ENCODE measurements at regions not wholly inside any gene's neighbourhood (a gene's known extent, or its start where the extent isn't known, plus 50 kb on each side); places are given as distances from the start of the nearest gene placed in this dataset.

DNA sequence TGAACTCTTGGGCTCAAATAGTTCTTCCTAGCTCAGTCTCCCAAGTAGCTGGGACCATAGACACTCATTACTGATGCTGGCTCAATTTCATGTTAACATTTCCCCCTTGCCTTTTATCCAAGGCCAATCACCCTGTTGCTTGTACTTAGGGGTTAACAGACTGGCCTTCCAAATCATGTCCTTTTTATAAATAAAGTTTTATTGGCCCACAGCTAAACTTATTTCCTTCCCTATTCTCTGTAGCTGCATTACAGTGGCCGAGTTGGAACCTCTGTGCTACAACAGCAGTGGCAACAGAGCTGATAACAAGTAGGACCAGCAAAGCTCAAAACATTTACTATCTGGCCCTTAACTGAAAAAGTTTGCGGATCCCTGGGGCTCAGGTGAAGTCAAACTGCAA, 109.8 kb downstream of the ZFP64 start:
- TF ChIP-seq EP300 (IDR thresholded peaks at IDR 0.05; ENCODE audit: borderline replicate concordance in 1 of 2, low read depth in 2 of 2, low read length in 2 of 2) (no peak), EZH2 (IDR thresholded peaks at IDR 0.05; ENCODE audit: low read depth, low read length, severe bottlenecking) (no peak), POLR2A (IDR thresholded peaks at IDR 0.05; ENCODE audit: control extremely low read depth in 1 of 2, low read depth in 2 of 2, low read length in 2 of 2) (no peak), SIN3A (conservative IDR thresholded peaks at IDR 0.05 in 1 of 2, IDR thresholded peaks at IDR 0.05 in 1 of 2; ENCODE audit: low read depth in 1 of 2, low read length in 2 of 2) (no peak), CHD2 (IDR thresholded peaks at IDR 0.05; ENCODE audit: low read length) (no peak), SUZ12 (IDR thresholded peaks at IDR 0.05; ENCODE audit: low read length) (no peak), JUN (IDR thresholded peaks at IDR 0.05; ENCODE audit: low read depth, low read length) (no peak)
- TF ChIP-seq, protein P1, sequence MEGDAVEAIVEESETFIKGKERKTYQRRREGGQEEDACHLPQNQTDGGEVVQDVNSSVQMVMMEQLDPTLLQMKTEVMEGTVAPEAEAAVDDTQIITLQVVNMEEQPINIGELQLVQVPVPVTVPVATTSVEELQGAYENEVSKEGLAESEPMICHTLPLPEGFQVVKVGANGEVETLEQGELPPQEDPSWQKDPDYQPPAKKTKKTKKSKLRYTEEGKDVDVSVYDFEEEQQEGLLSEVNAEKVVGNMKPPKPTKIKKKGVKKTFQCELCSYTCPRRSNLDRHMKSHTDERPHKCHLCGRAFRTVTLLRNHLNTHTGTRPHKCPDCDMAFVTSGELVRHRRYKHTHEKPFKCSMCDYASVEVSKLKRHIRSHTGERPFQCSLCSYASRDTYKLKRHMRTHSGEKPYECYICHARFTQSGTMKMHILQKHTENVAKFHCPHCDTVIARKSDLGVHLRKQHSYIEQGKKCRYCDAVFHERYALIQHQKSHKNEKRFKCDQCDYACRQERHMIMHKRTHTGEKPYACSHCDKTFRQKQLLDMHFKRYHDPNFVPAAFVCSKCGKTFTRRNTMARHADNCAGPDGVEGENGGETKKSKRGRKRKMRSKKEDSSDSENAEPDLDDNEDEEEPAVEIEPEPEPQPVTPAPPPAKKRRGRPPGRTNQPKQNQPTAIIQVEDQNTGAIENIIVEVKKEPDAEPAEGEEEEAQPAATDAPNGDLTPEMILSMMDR (IDR thresholded peaks at IDR 0.05; ENCODE audit: control extremely low read depth in 1 of 3, insufficient read depth in 1 of 3, low read depth in 1 of 3, low read length in 3 of 3): no peak
- TF ChIP-seq, protein P2, sequence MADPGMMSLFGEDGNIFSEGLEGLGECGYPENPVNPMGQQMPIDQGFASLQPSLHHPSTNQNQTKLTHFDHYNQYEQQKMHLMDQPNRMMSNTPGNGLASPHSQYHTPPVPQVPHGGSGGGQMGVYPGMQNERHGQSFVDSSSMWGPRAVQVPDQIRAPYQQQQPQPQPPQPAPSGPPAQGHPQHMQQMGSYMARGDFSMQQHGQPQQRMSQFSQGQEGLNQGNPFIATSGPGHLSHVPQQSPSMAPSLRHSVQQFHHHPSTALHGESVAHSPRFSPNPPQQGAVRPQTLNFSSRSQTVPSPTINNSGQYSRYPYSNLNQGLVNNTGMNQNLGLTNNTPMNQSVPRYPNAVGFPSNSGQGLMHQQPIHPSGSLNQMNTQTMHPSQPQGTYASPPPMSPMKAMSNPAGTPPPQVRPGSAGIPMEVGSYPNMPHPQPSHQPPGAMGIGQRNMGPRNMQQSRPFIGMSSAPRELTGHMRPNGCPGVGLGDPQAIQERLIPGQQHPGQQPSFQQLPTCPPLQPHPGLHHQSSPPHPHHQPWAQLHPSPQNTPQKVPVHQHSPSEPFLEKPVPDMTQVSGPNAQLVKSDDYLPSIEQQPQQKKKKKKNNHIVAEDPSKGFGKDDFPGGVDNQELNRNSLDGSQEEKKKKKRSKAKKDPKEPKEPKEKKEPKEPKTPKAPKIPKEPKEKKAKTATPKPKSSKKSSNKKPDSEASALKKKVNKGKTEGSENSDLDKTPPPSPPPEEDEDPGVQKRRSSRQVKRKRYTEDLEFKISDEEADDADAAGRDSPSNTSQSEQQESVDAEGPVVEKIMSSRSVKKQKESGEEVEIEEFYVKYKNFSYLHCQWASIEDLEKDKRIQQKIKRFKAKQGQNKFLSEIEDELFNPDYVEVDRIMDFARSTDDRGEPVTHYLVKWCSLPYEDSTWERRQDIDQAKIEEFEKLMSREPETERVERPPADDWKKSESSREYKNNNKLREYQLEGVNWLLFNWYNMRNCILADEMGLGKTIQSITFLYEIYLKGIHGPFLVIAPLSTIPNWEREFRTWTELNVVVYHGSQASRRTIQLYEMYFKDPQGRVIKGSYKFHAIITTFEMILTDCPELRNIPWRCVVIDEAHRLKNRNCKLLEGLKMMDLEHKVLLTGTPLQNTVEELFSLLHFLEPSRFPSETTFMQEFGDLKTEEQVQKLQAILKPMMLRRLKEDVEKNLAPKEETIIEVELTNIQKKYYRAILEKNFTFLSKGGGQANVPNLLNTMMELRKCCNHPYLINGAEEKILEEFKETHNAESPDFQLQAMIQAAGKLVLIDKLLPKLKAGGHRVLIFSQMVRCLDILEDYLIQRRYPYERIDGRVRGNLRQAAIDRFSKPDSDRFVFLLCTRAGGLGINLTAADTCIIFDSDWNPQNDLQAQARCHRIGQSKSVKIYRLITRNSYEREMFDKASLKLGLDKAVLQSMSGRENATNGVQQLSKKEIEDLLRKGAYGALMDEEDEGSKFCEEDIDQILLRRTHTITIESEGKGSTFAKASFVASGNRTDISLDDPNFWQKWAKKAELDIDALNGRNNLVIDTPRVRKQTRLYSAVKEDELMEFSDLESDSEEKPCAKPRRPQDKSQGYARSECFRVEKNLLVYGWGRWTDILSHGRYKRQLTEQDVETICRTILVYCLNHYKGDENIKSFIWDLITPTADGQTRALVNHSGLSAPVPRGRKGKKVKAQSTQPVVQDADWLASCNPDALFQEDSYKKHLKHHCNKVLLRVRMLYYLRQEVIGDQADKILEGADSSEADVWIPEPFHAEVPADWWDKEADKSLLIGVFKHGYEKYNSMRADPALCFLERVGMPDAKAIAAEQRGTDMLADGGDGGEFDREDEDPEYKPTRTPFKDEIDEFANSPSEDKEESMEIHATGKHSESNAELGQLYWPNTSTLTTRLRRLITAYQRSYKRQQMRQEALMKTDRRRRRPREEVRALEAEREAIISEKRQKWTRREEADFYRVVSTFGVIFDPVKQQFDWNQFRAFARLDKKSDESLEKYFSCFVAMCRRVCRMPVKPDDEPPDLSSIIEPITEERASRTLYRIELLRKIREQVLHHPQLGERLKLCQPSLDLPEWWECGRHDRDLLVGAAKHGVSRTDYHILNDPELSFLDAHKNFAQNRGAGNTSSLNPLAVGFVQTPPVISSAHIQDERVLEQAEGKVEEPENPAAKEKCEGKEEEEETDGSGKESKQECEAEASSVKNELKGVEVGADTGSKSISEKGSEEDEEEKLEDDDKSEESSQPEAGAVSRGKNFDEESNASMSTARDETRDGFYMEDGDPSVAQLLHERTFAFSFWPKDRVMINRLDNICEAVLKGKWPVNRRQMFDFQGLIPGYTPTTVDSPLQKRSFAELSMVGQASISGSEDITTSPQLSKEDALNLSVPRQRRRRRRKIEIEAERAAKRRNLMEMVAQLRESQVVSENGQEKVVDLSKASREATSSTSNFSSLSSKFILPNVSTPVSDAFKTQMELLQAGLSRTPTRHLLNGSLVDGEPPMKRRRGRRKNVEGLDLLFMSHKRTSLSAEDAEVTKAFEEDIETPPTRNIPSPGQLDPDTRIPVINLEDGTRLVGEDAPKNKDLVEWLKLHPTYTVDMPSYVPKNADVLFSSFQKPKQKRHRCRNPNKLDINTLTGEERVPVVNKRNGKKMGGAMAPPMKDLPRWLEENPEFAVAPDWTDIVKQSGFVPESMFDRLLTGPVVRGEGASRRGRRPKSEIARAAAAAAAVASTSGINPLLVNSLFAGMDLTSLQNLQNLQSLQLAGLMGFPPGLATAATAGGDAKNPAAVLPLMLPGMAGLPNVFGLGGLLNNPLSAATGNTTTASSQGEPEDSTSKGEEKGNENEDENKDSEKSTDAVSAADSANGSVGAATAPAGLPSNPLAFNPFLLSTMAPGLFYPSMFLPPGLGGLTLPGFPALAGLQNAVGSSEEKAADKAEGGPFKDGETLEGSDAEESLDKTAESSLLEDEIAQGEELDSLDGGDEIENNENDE (IDR thresholded peaks at IDR 0.05; ENCODE audit: insufficient replicate concordance, low read length): no peak

All from H1 (cell line).